Kidney (tissue), 13 donors: ENCODE measurements at regions not wholly inside any gene's neighbourhood (a gene's known extent, or its start where the extent isn't known, plus 50 kb on each side); places are given as distances from the start of the nearest gene placed in this dataset.
A peak's percentile ranks its signal among the peaks of the same experiment; 100 is the strongest.

Experiments used
- DNase-seq, 5 donors: peaks; one replicate each; pipeline ENCODE4 v3.0.0-alpha.2; 2013 to 2020
- FAIRE-seq: peaks from 2 replicates; lab custom pipeline; 2012; peaks lifted over from hg19 to GRCh38; lab: Jason Lieb, UNC
- H3K27ac ChIP-seq, 2 donors: one replicate each; pipeline ENCODE4 v1.7.0; 2013; ENCODE audit warnings: low read depth in 2 of 2, low read length in 2 of 2, inconsistent platforms in 1 of 2
- H3K27me3 ChIP-seq: one replicate; pipeline ENCODE4 v1.7.1; 2013; ENCODE audit warnings: low read length, inconsistent platforms; ENCODE audit not compliant: control insufficient read depth, insufficient read depth
- H3K36me3 ChIP-seq, 3 donors: one replicate each; pipeline versions ENCODE4 v1.7.0 to v1.7.1; 2013; ENCODE audit warnings: low read length in 3 of 3, control low read depth in 1 of 3, inconsistent platforms in 1 of 3; ENCODE audit not compliant: insufficient read depth in 3 of 3, control insufficient read depth in 2 of 3
- H3K4me1 ChIP-seq, 3 donors: one replicate each; pipeline versions ENCODE4 v1.7.0 to v1.7.1; 2013; ENCODE audit warnings: low read length in 3 of 3, inconsistent platforms in 1 of 3, low read depth in 1 of 3; ENCODE audit not compliant: control insufficient read depth in 2 of 3, insufficient read depth in 2 of 3
- H3K4me3 ChIP-seq, 3 donors: one replicate each; pipeline versions ENCODE4 v1.7.0 to v1.8.1; 2013; ENCODE audit warnings: low read length in 3 of 3, control low read depth in 1 of 3, inconsistent platforms in 1 of 3
- H3K9ac ChIP-seq, 3 donors: one replicate each; pipeline versions ENCODE4 v1.7.0 to v1.7.1; 2013; ENCODE audit warnings: low read length in 3 of 3, control low read depth in 1 of 3, inconsistent platforms in 1 of 3
- H3K9me3 ChIP-seq, 3 donors: one replicate each; pipeline versions ENCODE4 v1.7.0 to v1.7.1; 2013; ENCODE audit warnings: low read length in 3 of 3, control low read depth in 1 of 3, inconsistent platforms in 1 of 3; ENCODE audit not compliant: control insufficient read depth in 2 of 3, insufficient read depth in 1 of 3
- intact Hi-C: fragments of 100-400 bp; cut with DNase I; formaldehyde crosslinking; loops from one replicate; pipeline ENCODE4 v1.11.1; 2022
- TF ChIP-seq, protein P1 (sequence below): IDR thresholded peaks from 3 replicates; pipeline ENCODE4 v1.5.1; 2012; ENCODE audit warnings: mild to moderate bottlenecking, moderate library complexity, borderline replicate concordance; ENCODE audit not compliant: insufficient read depth; ENCODE audit errors: extremely low read depth
- donor health status: control.
- donor health status: control.
- donor health status: control.
- donor health status: control.
- donor health status: control.
- donor health status: DM: yes; HTN: yes; CAD: no.
- donor health status: Normal renal cell carcinoma (clear cell type).

DNA sequence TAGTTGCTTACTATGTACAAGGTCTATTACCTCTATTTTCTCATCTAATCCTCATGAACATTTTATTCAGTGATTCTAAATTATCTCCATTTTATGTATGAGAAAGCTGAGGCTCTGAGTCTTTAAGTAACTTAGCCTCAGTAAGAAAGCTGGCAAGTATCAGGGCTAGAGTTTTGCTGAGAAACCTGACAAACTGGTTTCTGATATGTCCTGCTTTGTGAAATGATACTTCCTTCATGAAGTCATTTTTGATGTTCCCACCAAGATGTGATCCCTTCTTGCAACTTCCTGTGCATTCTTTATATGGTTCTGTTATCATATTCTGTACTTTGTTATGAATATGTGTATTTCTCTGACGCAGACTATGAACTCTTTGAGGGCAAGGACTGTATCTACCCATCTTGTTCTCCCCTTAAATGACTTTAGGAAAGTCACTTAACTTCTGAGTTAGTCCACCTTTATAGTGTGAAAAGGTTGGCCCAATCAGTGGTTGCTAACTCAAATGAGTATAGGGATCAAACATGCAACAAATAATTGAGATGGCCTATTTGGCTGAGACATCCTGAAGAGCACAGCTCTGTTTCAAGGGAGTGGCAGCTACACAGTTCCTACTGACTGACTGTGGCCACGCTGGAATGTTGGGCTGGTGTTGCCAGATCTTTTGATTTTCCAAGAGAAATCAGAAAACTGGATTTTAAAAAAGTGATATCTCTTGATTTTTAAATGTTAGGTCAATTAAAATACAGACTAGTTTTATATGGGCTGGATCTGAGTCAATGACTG, 127.9 kb upstream of the AMOT start:
- TF ChIP-seq, protein P1, sequence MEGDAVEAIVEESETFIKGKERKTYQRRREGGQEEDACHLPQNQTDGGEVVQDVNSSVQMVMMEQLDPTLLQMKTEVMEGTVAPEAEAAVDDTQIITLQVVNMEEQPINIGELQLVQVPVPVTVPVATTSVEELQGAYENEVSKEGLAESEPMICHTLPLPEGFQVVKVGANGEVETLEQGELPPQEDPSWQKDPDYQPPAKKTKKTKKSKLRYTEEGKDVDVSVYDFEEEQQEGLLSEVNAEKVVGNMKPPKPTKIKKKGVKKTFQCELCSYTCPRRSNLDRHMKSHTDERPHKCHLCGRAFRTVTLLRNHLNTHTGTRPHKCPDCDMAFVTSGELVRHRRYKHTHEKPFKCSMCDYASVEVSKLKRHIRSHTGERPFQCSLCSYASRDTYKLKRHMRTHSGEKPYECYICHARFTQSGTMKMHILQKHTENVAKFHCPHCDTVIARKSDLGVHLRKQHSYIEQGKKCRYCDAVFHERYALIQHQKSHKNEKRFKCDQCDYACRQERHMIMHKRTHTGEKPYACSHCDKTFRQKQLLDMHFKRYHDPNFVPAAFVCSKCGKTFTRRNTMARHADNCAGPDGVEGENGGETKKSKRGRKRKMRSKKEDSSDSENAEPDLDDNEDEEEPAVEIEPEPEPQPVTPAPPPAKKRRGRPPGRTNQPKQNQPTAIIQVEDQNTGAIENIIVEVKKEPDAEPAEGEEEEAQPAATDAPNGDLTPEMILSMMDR = no peak
- no peak for DNase-seq
- H3K27ac ChIP-seq = no peak overlapping the region
- H3K9me3 ChIP-seq = no peaks in the 10 kb centered on the region
- H3K9ac ChIP-seq = no peak overlapping the region
- peak; percentile 76 for FAIRE-seq
- H3K27me3 ChIP-seq = peaks cover 3% of the 10 kb centered on the region
- no peaks in the 10 kb centered on the region for H3K4me1 ChIP-seq
- H3K4me3 ChIP-seq = no peak overlapping the region
- intact Hi-C loops = no loop called here
- no peaks in the 10 kb centered on the region for H3K36me3 ChIP-seq

DNA sequence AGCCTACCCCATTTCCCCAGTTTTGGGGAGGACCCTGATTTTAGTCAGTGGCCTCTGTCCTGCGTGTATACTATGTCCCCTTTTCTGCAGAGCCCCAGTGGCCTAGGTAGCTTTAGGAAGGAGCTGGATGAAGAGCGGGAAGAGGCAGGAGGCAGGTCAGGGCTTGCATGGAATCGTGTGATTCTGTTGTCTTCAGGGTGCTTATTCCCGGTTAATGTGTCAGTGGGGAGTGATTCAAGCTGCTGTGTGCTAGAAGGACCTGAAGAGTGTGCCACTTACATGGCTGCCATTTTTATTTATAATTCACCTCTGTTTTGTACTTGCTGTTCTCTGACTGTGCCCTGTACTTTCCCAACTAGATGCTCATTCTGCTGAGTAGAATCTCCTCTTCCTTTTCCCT, 127.3 kb upstream of the AMOT start:
- DNase-seq (no peak), FAIRE-seq (no peak)
- Histone ChIP-seq H3K4me3 (no peak overlapping the region), H3K9ac (no peak overlapping the region), H3K9me3 (no peaks in the 10 kb centered on the region), H3K27me3 (peaks cover 3% of the 10 kb centered on the region), H3K36me3 (no peaks in the 10 kb centered on the region), H3K27ac (no peak overlapping the region), H3K4me1 (no peaks in the 10 kb centered on the region)
- intact Hi-C loops = no loop called here
- TF ChIP-seq, protein P1 = no peak

DNA sequence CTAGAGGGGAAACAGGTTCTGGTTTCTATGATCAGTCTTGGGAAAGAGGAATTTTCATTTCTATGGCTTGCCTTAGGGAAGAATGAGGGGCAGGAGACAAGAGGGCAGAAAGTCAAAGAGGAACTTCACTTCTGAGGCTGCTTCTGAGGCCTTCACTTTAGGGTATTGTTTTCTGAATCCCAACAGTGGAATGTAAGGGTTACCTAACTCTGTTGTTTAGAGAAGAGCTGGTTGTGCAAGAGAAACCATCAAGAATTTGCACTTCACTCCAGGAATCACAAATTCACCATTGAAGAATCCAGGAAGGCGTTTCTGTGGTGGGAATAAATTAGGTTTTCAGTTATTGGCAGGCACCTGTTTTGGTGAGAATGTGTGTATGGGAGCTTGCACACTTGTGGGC, 126.7 kb upstream of the AMOT start:
- H3K27me3 ChIP-seq = peaks cover 3% of the 10 kb centered on the region
- H3K9me3 ChIP-seq = no peaks in the 10 kb centered on the region
- DNase-seq = no peak
- no peaks in the 10 kb centered on the region for H3K4me1 ChIP-seq
- TF ChIP-seq, protein P1 = no peak
- FAIRE-seq = no peak
- no peak overlapping the region for H3K27ac ChIP-seq
- intact Hi-C loops = no loop called here
- H3K4me3 ChIP-seq = no peak overlapping the region
- H3K9ac ChIP-seq = no peak overlapping the region
- no peaks in the 10 kb centered on the region for H3K36me3 ChIP-seq
